H9 (cell line): ENCODE measurements at regions not wholly inside any gene's neighbourhood (a gene's known extent, or its start where the extent isn't known, plus 50 kb on each side); places are given as distances from the start of the nearest gene placed in this dataset.

ENCODE experiments used
- DNase-seq: peaks from one replicate; pipeline ENCODE4 v3.0.0-alpha.2; 2017
- H2AFZ ChIP-seq: one replicate; pipeline ENCODE4 v1.6.1; 2013; ENCODE audit warnings: mild to moderate bottlenecking, low read length, control low read depth, moderate library complexity
- H2AK5ac ChIP-seq: 2 replicates; pipeline ENCODE4 v1.6.1; 2013; ENCODE audit warnings: low read length, control low read depth, mixed read lengths; ENCODE audit not compliant: insufficient read length
- H2BK120ac ChIP-seq: one replicate; pipeline ENCODE4 v1.6.1; 2013; ENCODE audit warnings: low read depth, mild to moderate bottlenecking, low read length, control low read depth, inconsistent platforms; ENCODE audit not compliant: poor library complexity, severe bottlenecking
- H2BK12ac ChIP-seq: 2 replicates; pipeline ENCODE4 v1.6.1; 2013; ENCODE audit warnings: low read length, control low read depth, mixed read lengths, low read depth; ENCODE audit not compliant: insufficient read length
- H2BK15ac ChIP-seq: 2 replicates; pipeline ENCODE4 v1.6.1; 2013; ENCODE audit warnings: low read depth, low read length, control low read depth
- H2BK20ac ChIP-seq: one replicate; pipeline ENCODE4 v1.6.1; 2013; ENCODE audit warnings: low read depth, mild to moderate bottlenecking, low read length, control low read depth, inconsistent platforms; ENCODE audit not compliant: poor library complexity, severe bottlenecking
- H2BK5ac ChIP-seq: 2 replicates; pipeline ENCODE4 v1.6.1; 2013; ENCODE audit warnings: low read length, control low read depth, mixed read lengths; ENCODE audit not compliant: insufficient read length
- H3K14ac ChIP-seq: 2 replicates; pipeline ENCODE4 v1.6.1; 2013; ENCODE audit warnings: low read length, control low read depth; ENCODE audit not compliant: insufficient read depth
- H3K18ac ChIP-seq: 2 replicates; pipeline ENCODE4 v1.6.1; 2013; ENCODE audit warnings: low read depth, mild to moderate bottlenecking, mixed read lengths, low read length, control low read depth; ENCODE audit not compliant: insufficient read length
- H3K23ac ChIP-seq: 2 replicates; pipeline ENCODE4 v1.6.1; 2013; ENCODE audit warnings: low read length, control low read depth, mixed read lengths, low read depth; ENCODE audit not compliant: insufficient read length
- H3K23me2 ChIP-seq: 2 replicates; pipeline ENCODE4 v1.6.1; 2013; ENCODE audit warnings: low read depth, mild to moderate bottlenecking, mixed read lengths, low read length, control low read depth; ENCODE audit not compliant: insufficient read length, poor library complexity, severe bottlenecking
- H3K27ac ChIP-seq: 2 replicates; pipeline ENCODE4 v1.5.1; 2013; ENCODE audit warnings: low read length, control low read depth, mixed read lengths, low read depth; ENCODE audit not compliant: insufficient read length
- H3K27me3 ChIP-seq: 2 replicates; pipeline ENCODE4 v1.6.1; 2013; ENCODE audit warnings: low read length, control low read depth, inconsistent platforms; ENCODE audit not compliant: insufficient read depth
- H3K4ac ChIP-seq: 2 replicates; pipeline ENCODE4 v1.6.1; 2013; ENCODE audit warnings: low read depth, mild to moderate bottlenecking, control low read depth, inconsistent platforms, low read length, moderate library complexity
- H3K4me1 ChIP-seq: 2 replicates; pipeline ENCODE4 v1.6.1; 2013; ENCODE audit warnings: low read length, control low read depth, inconsistent platforms; ENCODE audit not compliant: insufficient read depth
- H3K4me2 ChIP-seq: 2 replicates; pipeline ENCODE4 v1.6.1; 2013; ENCODE audit warnings: low read length, control low read depth, mixed read lengths; ENCODE audit not compliant: insufficient read length, insufficient read depth
- H3K56ac ChIP-seq: 2 replicates; pipeline ENCODE4 v1.6.1; 2013; ENCODE audit warnings: low read depth, mild to moderate bottlenecking, mixed read lengths, low read length, control low read depth; ENCODE audit not compliant: insufficient read length
- H3K79me1 ChIP-seq: 2 replicates; pipeline ENCODE4 v1.6.1; 2013; ENCODE audit warnings: low read depth, mild to moderate bottlenecking, moderate library complexity, low read length, control low read depth, inconsistent platforms; ENCODE audit not compliant: insufficient read depth, poor library complexity, severe bottlenecking
- H3K79me2 ChIP-seq: 2 replicates; pipeline ENCODE4 v1.6.1; 2013; ENCODE audit warnings: low read length, control low read depth, inconsistent platforms; ENCODE audit not compliant: insufficient read depth
- H3K9ac ChIP-seq: 2 replicates; pipeline ENCODE4 v1.6.1; 2013; ENCODE audit warnings: low read length, control low read depth, mixed read lengths; ENCODE audit not compliant: insufficient read length; ENCODE audit errors: extremely low read depth
- H3K9me3 ChIP-seq: one replicate; pipeline ENCODE4 v1.6.1; 2013; ENCODE audit warnings: low read depth, low read length, inconsistent platforms; ENCODE audit not compliant: control insufficient read depth
- H3T11ph ChIP-seq: one replicate; pipeline ENCODE4 v1.6.1; 2013; ENCODE audit warnings: mild to moderate bottlenecking, low read length, control low read depth, inconsistent platforms
- H4K20me1 ChIP-seq: one replicate; pipeline ENCODE4 v1.6.1; 2013; ENCODE audit not compliant: control insufficient read depth, insufficient read length, insufficient read depth
- H4K5ac ChIP-seq: 2 replicates; pipeline ENCODE4 v1.6.1; 2013; ENCODE audit warnings: low read depth, mild to moderate bottlenecking, mixed read lengths, low read length, control low read depth; ENCODE audit not compliant: insufficient read length
- H4K8ac ChIP-seq: replicated peaks from 2 replicates; pipeline ENCODE4 v1.6.1; 2013; ENCODE audit warnings: low read length, control low read depth, mixed read lengths, low read depth; ENCODE audit not compliant: insufficient read length
- H4K91ac ChIP-seq: 2 replicates; pipeline ENCODE4 v1.6.1; 2013; ENCODE audit warnings: low read depth, mild to moderate bottlenecking, moderate library complexity, mixed read lengths, low read length, control low read depth; ENCODE audit not compliant: insufficient read length
- H3K27ac Mint-ChIP-seq, 3 experiments: 2 replicates in 2 of 3; 3 replicates in 1 of 3; pipeline ENCODE4 v1.8.0; 2020 to 2021; ENCODE audit warnings: mixed read lengths in 3 of 3, mild to moderate bottlenecking in 1 of 3, moderate library complexity in 1 of 3
- H3K27me3 Mint-ChIP-seq: 2 replicates; pipeline ENCODE4 v1.8.0; 2021; ENCODE audit warnings: low read depth, mild to moderate bottlenecking, moderate library complexity, mixed read lengths
- H3K36me3 Mint-ChIP-seq, 3 experiments: 2 replicates in 2 of 3; 3 replicates in 1 of 3; pipeline ENCODE4 v1.8.0; 2020 to 2021; ENCODE audit warnings: low read depth in 3 of 3, mixed read lengths in 3 of 3; ENCODE audit not compliant: insufficient read depth in 1 of 3
- H3K4me1 Mint-ChIP-seq, 2 experiments: 2 replicates each; pipeline ENCODE4 v1.8.0; 2020; ENCODE audit warnings: mixed read lengths in 2 of 2
- H3K4me3 Mint-ChIP-seq, 2 experiments: 2 replicates in 1 of 2; 3 replicates in 1 of 2; pipeline ENCODE4 v1.8.0; 2020 to 2021; ENCODE audit warnings: mild to moderate bottlenecking in 2 of 2, mixed read lengths in 2 of 2, moderate library complexity in 1 of 2
- H3K9me3 Mint-ChIP-seq, 2 experiments: 2 replicates in 1 of 2; 3 replicates in 1 of 2; pipeline ENCODE4 v1.8.0; 2020; ENCODE audit warnings: mild to moderate bottlenecking in 2 of 2, mixed read lengths in 2 of 2, moderate library complexity in 1 of 2
- CTCF ChIP-seq: fragments of 200-600 bp; sonication (generic); conservative IDR thresholded peaks from 3 replicates; pipeline ENCODE4 v1.8.0; 2021; ENCODE audit warnings: antibody characterized with exemption, mild to moderate bottlenecking
- WGBS: extraction: QIAGEN DNeasy Blood & Tissue Kit; methylation state at CpG from one replicate; pipeline ENCODE4 v1.1.7; 2013; ENCODE audit warnings: missing lambda C conversion rate, low lambda C conversion rate, mixed read lengths; ENCODE audit not compliant: insufficient read length; ENCODE audit errors: extremely low coverage; 5-methylcytosine and 5-hydroxymethylcytosine counted together

GRCh38 chr1:80050085-80050484 is 1043.6 kb upstream of the ADGRL4 start:
- no peak overlapping the region; a peak in 2 of 7 replicates for H3K27ac Mint-ChIP-seq
- DNase-seq, result no peak
- Histone ChIP-seq H3K27ac (no peak overlapping the region), H3K9me3 (no peaks in the 10 kb centered on the region), H4K20me1 (no peaks in the 10 kb centered on the region), H2BK12ac (no peak overlapping the region), H3K4ac (no peak overlapping the region), H3K56ac (no peak overlapping the region), H3K79me2 (no peaks in the 10 kb centered on the region), H2BK120ac (no peak overlapping the region), H3K27me3 (no peaks in the 10 kb centered on the region), H2BK20ac (no peak overlapping the region), H2AK5ac (no peak overlapping the region), H4K91ac (no peak overlapping the region), H3K23ac (no peak overlapping the region), H3K9ac (no peak overlapping the region), H2AFZ (no peak overlapping the region), H4K8ac (no peak overlapping the region), H3K79me1 (no peaks in the 10 kb centered on the region), H3K23me2 (no peaks in the 10 kb centered on the region), H3K18ac (no peak overlapping the region), H3K14ac (no peak overlapping the region), H3K4me1 (no peaks in the 10 kb centered on the region), H4K5ac (no peak overlapping the region), H3T11ph (no peak overlapping the region), H2BK5ac (no peak overlapping the region), H2BK15ac (no peak overlapping the region), H3K4me2 (no peak overlapping the region)
- no peaks in the 10 kb centered on the region for H3K4me1 Mint-ChIP-seq
- TF ChIP-seq CTCF, result no peak
- no peaks in the 10 kb centered on the region; the same call in 1 of the 2 replicates for H3K27me3 Mint-ChIP-seq
- H3K4me3 Mint-ChIP-seq, result no peak overlapping the region
- H3K36me3 Mint-ChIP-seq, result peaks cover 0 to 8% (median 4%) of the 10 kb centered on the region in 3 experiments; a peak in 3 of 7 replicates
- peaks cover 0 to 8% of the 10 kb centered on the region in 2 experiments; a peak in 4 of 5 replicates for H3K9me3 Mint-ChIP-seq
- no CpG with 5 or more reads among the region's 15 CpGs for WGBS
